Esophagus squamous epithelium (tissue), 5 donors: ENCODE measurements at regions not wholly inside any gene's neighbourhood (a gene's known extent, or its start where the extent isn't known, plus 50 kb on each side); places are given as distances from the start of the nearest gene placed in this dataset.

Experiments used
- DNase-seq: peaks from one replicate; lab custom pipeline; 2025; lab: John Stamatoyannopoulos, UW
- H3K27ac ChIP-seq, 4 donors: fragments of 200-600 bp; sonication (generic); one replicate each; pipeline ENCODE4 v1.5.1; 2016 to 2019; ENCODE audit warnings: mild to moderate bottlenecking in 1 of 4
- H3K27me3 ChIP-seq, 4 donors: fragments of 200-600 bp; sonication (generic); 1 replicate in 3 of 4; 2 replicates in 1 of 4; pipeline versions ENCODE4 v1.5.1 to v1.6.0; 2017 to 2021; ENCODE audit warnings: antibody characterized with exemption in 1 of 4
- H3K36me3 ChIP-seq, 3 donors: fragments of 200-600 bp; sonication (generic); one replicate each; pipeline ENCODE4 v1.5.1; 2016 to 2019
- H3K4me1 ChIP-seq, 3 donors: fragments of 200-600 bp; sonication (generic); one replicate each; pipeline ENCODE4 v1.5.1; 2017 to 2019
- H3K4me3 ChIP-seq, 4 donors: fragments of 200-600 bp; sonication (generic); 1 replicate in 3 of 4; 2 replicates in 1 of 4; pipeline ENCODE4 v1.5.1; 2016 to 2019; ENCODE audit warnings: mild to moderate bottlenecking in 2 of 4, moderate library complexity in 1 of 4
- H3K9me3 ChIP-seq, 3 donors: fragments of 200-600 bp; sonication (generic); one replicate each; pipeline ENCODE4 v1.5.1; 2016 to 2019
- CTCF ChIP-seq, 6 experiments: fragments of 450-650 bp in 4 of 6; fragments of 200-600 bp in 2 of 6; sonication (generic) in 2 of 6; IDR thresholded peaks; one replicate each; pipeline ENCODE4 v1.5.1; 2016 to 2019; ENCODE audit warnings: antibody characterized with exemption in 6 of 6, mild to moderate bottlenecking in 4 of 6, moderate library complexity in 4 of 6
- POLR2A ChIP-seq, 4 donors: fragments of 450-650 bp; IDR thresholded peaks; one replicate each; pipeline ENCODE4 v1.6.1; 2017; ENCODE audit warnings: antibody characterized with exemption in 4 of 4, mild to moderate bottlenecking in 4 of 4, moderate library complexity in 3 of 4
- WGBS, 2 donors: methylation state at CpG; one replicate each; pipeline ENCODE4 v1.1.5; 2018; 5-methylcytosine and 5-hydroxymethylcytosine counted together
- intact Hi-C: fragments of 100-400 bp; cut with DNase I; formaldehyde crosslinking; loops from one replicate; pipeline ENCODE4 v1.15.0; 2022
- donor health status: DM: yes; HTN: yes; CAD: no.

GRCh38 chr5:84650429-84650828, 265.7 kb upstream of the EDIL3 start:
- H3K27me3 ChIP-seq, result no peaks in the 10 kb centered on the region
- DNase-seq, result no peak
- H3K36me3 ChIP-seq, result no peaks in the 10 kb centered on the region
- WGBS, 2 donors, result 9 to 24% methylated on average over 1 of the region's 1 CpG
- no peaks in the 10 kb centered on the region for H3K4me1 ChIP-seq
- no peak overlapping the region for H3K4me3 ChIP-seq
- intact Hi-C loops, result no loop called here
- no peak for TF ChIP-seq POLR2A (IDR thresholded peaks at IDR 0.05)
- no peak for TF ChIP-seq CTCF (IDR thresholded peaks at IDR 0.05)
- H3K9me3 ChIP-seq, result no peaks in the 10 kb centered on the region
- H3K27ac ChIP-seq, result no peak overlapping the region

- intact Hi-C loops, result no loop called here
- H3K27me3 ChIP-seq, result no peaks in the 10 kb centered on the region
- H3K4me3 ChIP-seq, result no peak overlapping the region
- WGBS, 2 donors, result 58 to 67% methylated on average over 2 of the region's 2 CpGs
- DNase-seq, result no peak
- TF ChIP-seq CTCF (IDR thresholded peaks at IDR 0.05) (no peak), POLR2A (IDR thresholded peaks at IDR 0.05) (no peak)
- H3K9me3 ChIP-seq, result no peaks in the 10 kb centered on the region
- no peaks in the 10 kb centered on the region for H3K36me3 ChIP-seq
- no peaks in the 10 kb centered on the region for H3K4me1 ChIP-seq
- H3K27ac ChIP-seq, result no peak overlapping the region
Measured at GRCh38 chr5:84647581-84647980, 262.9 kb upstream of the EDIL3 start.

- Histone ChIP-seq H3K36me3 (no peaks in the 10 kb centered on the region), H3K27me3 (no peaks in the 10 kb centered on the region), H3K4me3 (no peak overlapping the region), H3K27ac (no peak overlapping the region), H3K4me1 (no peaks in the 10 kb centered on the region), H3K9me3 (no peaks in the 10 kb centered on the region)
- DNase-seq, result no peak
- WGBS, 2 donors, result 77 to 85% methylated on average over 2 of the region's 2 CpGs
- TF ChIP-seq CTCF (IDR thresholded peaks at IDR 0.05) (no peak), POLR2A (IDR thresholded peaks at IDR 0.05) (no peak)
- intact Hi-C loops, result no loop called here
Measured at GRCh38 chr5:84642795-84643194, 258.1 kb upstream of the EDIL3 start.

GRCh38 chr5:84642324-84642723, 257.6 kb upstream of the EDIL3 start:
- TF ChIP-seq POLR2A (IDR thresholded peaks at IDR 0.05) (no peak), CTCF (IDR thresholded peaks at IDR 0.05) (no peak)
- H3K9me3 ChIP-seq, result no peaks in the 10 kb centered on the region
- no peaks in the 10 kb centered on the region for H3K27me3 ChIP-seq
- H3K4me1 ChIP-seq, result no peaks in the 10 kb centered on the region
- H3K27ac ChIP-seq, result no peak overlapping the region
- WGBS, 2 donors, result 88 to 89% methylated on average over 8 of the region's 8 CpGs
- intact Hi-C loops, result no loop called here
- no peak overlapping the region for H3K4me3 ChIP-seq
- DNase-seq, result no peak
- no peaks in the 10 kb centered on the region for H3K36me3 ChIP-seq

GRCh38 chr5:84637662-84638375, 253.1 kb upstream of the EDIL3 start:
- Histone ChIP-seq H3K4me1 (no peaks in the 10 kb centered on the region), H3K27ac (no peak overlapping the region), H3K9me3 (no peaks in the 10 kb centered on the region), H3K27me3 (no peaks in the 10 kb centered on the region), H3K4me3 (no peak overlapping the region), H3K36me3 (no peaks in the 10 kb centered on the region)
- 73 to 93% methylated on average over 1 of the region's 1 CpG for WGBS, 2 donors
- intact Hi-C loops, result no loop called here
- TF ChIP-seq CTCF (IDR thresholded peaks at IDR 0.05) (no peak), POLR2A (IDR thresholded peaks at IDR 0.05) (no peak)
- no peak for DNase-seq
